HEK293 (cell line): ENCODE measurements at regions not wholly inside any gene's neighbourhood (a gene's known extent, or its start where the extent isn't known, plus 50 kb on each side); places are given as distances from the start of the nearest gene placed in this dataset.

Experiments
- CTCF ChIA-PET: fragments of 350-600 bp; formaldehyde crosslinking; extraction: SDS; loops from one replicate; lab custom pipeline; 2021; ENCODE audit warnings: antibody characterized with exemption; lab: Yijun Ruan, JAX
- POLR2A ChIA-PET: fragments of 300-600 bp; formaldehyde crosslinking; extraction: SDS; loops from one replicate; lab custom pipeline; 2020; ENCODE audit warnings: antibody characterized with exemption, inconsistent platforms; lab: Yijun Ruan, JAX
- H3K27ac ChIP-seq: fragments of 200-500 bp; sonication (Bioruptor generic); 2 replicates; pipeline ENCODE4 v1.5.1; 2014; ENCODE audit warnings: low read depth, low read length, control low read depth, inconsistent platforms; ENCODE audit errors: extremely low read depth
- H3K36me3 ChIP-seq, 2 experiments: fragments of 200-500 bp in 1 of 2; sonication (Bioruptor generic) in 1 of 2; 1 replicate in 1 of 2; 2 replicates in 1 of 2; pipeline ENCODE4 v1.5.1; 2014 to 2017; ENCODE audit warnings: inconsistent platforms in 2 of 2, low read length in 2 of 2; ENCODE audit not compliant: control insufficient read depth in 2 of 2, insufficient read depth in 1 of 2
- H3K4me1 ChIP-seq: fragments of 200-500 bp; sonication (Bioruptor generic); 2 replicates; pipeline ENCODE4 v1.5.1; 2014; ENCODE audit warnings: mild to moderate bottlenecking, low read length, inconsistent platforms; ENCODE audit not compliant: control insufficient read depth, insufficient read depth
- H3K4me3 ChIP-seq: 2 replicates; pipeline ENCODE4 v1.5.1; 2011; ENCODE audit warnings: low read depth, mild to moderate bottlenecking, control low read depth, low read length, moderate library complexity
- H3K9me3 ChIP-seq: fragments of 200-500 bp; sonication (Bioruptor generic); 2 replicates; pipeline ENCODE4 v1.5.1; 2014; ENCODE audit warnings: low read depth, low read length, inconsistent platforms; ENCODE audit not compliant: control insufficient read depth, insufficient read depth
- AEBP2 ChIP-seq: fragments of 450-650 bp; formaldehyde crosslinking; IDR thresholded peaks from 2 replicates; pipeline ENCODE4 v1.5.1; 2016; ENCODE audit warnings: missing biosample characterization, missing genetic modification characterization, borderline replicate concordance
- EGR2 ChIP-seq: fragments of 450-650 bp; formaldehyde crosslinking; IDR thresholded peaks from 2 replicates; pipeline ENCODE4 v1.5.1; 2016; ENCODE audit warnings: low read depth, missing biosample characterization, missing genetic modification characterization
- KLF1 ChIP-seq: fragments of 450-650 bp; formaldehyde crosslinking; IDR thresholded peaks from 2 replicates; pipeline ENCODE4 v1.5.1; 2016; ENCODE audit warnings: missing biosample characterization, missing genetic modification characterization
- MZF1 ChIP-seq: fragments of 450-650 bp; formaldehyde crosslinking; IDR thresholded peaks from 2 replicates; pipeline ENCODE4 v1.5.1; 2017; ENCODE audit warnings: missing biosample characterization, missing genetic modification characterization, borderline replicate concordance
- OSR2 ChIP-seq: fragments of 450-650 bp; formaldehyde crosslinking; IDR thresholded peaks from 2 replicates; pipeline ENCODE4 v1.5.1; 2016; ENCODE audit warnings: missing biosample characterization, missing genetic modification characterization
- PRDM4 ChIP-seq: fragments of 450-650 bp; formaldehyde crosslinking; IDR thresholded peaks from 2 replicates; pipeline ENCODE4 v1.5.1; 2017; ENCODE audit warnings: missing biosample characterization, missing genetic modification characterization
- ZFP37 ChIP-seq: fragments of 450-650 bp; formaldehyde crosslinking; IDR thresholded peaks from 2 replicates; pipeline ENCODE4 v1.5.1; 2016; ENCODE audit warnings: missing biosample characterization, missing genetic modification characterization
- ZNF10 ChIP-seq: fragments of 450-650 bp; formaldehyde crosslinking; IDR thresholded peaks from 2 replicates; pipeline ENCODE4 v1.5.1; 2017; ENCODE audit warnings: missing biosample characterization, missing genetic modification characterization
- ZNF146 ChIP-seq: fragments of 450-650 bp; formaldehyde crosslinking; IDR thresholded peaks from 2 replicates; pipeline ENCODE4 v1.5.1; 2016; ENCODE audit warnings: missing biosample characterization, missing genetic modification characterization
- ZNF169 ChIP-seq: fragments of 450-650 bp; formaldehyde crosslinking; IDR thresholded peaks from 2 replicates; pipeline ENCODE4 v1.5.1; 2016; ENCODE audit warnings: missing biosample characterization, missing genetic modification characterization
- ZNF223 ChIP-seq: fragments of 450-650 bp; formaldehyde crosslinking; IDR thresholded peaks from 2 replicates; pipeline ENCODE4 v1.5.1; 2016; ENCODE audit warnings: missing biosample characterization, missing genetic modification characterization
- ZNF302 ChIP-seq: fragments of 450-650 bp; formaldehyde crosslinking; IDR thresholded peaks from 2 replicates; pipeline ENCODE4 v1.5.1; 2016; ENCODE audit warnings: missing biosample characterization, missing genetic modification characterization, low read depth
- ZNF350 ChIP-seq: fragments of 450-650 bp; formaldehyde crosslinking; IDR thresholded peaks from 2 replicates; pipeline ENCODE4 v1.5.0; 2017; ENCODE audit warnings: missing biosample characterization, mild to moderate bottlenecking, missing genetic modification characterization
- ZNF473 ChIP-seq: fragments of 450-650 bp; formaldehyde crosslinking; IDR thresholded peaks from 2 replicates; pipeline ENCODE4 v1.5.1; 2017; ENCODE audit warnings: missing biosample characterization, missing genetic modification characterization
- ZNF544 ChIP-seq: fragments of 450-650 bp; formaldehyde crosslinking; IDR thresholded peaks from 2 replicates; pipeline ENCODE4 v1.5.0; 2017; ENCODE audit warnings: missing biosample characterization, missing genetic modification characterization
- ZNF549 ChIP-seq: fragments of 450-650 bp; IDR thresholded peaks from 2 replicates; pipeline ENCODE4 v1.5.1; 2018; ENCODE audit warnings: missing biosample characterization, missing genetic modification characterization, mild to moderate bottlenecking, inconsistent platforms, moderate library complexity
- ZNF585B ChIP-seq: fragments of 450-650 bp; formaldehyde crosslinking; IDR thresholded peaks from 2 replicates; pipeline ENCODE4 v1.5.1; 2016; ENCODE audit warnings: missing biosample characterization, missing genetic modification characterization
- ZNF704 ChIP-seq: fragments of 450-650 bp; formaldehyde crosslinking; IDR thresholded peaks from 2 replicates; pipeline ENCODE4 v1.5.1; 2016; ENCODE audit warnings: missing biosample characterization, missing genetic modification characterization
- ZSCAN5A ChIP-seq: fragments of 450-650 bp; formaldehyde crosslinking; IDR thresholded peaks from 2 replicates; pipeline ENCODE4 v1.5.1; 2016; ENCODE audit warnings: missing biosample characterization, missing genetic modification characterization

- Histone ChIP-seq H3K27ac (no peak overlapping the region), H3K9me3 (no peaks in the 10 kb centered on the region), H3K4me3 (no peak overlapping the region), H3K4me1 (no peaks in the 10 kb centered on the region), H3K36me3 (no peaks in the 10 kb centered on the region)
- ChIA-PET CTCF (no interaction called here), POLR2A (no interaction called here)
- TF ChIP-seq ZNF223 (tag by site-specific recombination) (no peak), KLF1 (tag by site-specific recombination) (no peak), ZFP37 (no peak), ZSCAN5A (tag by site-specific recombination) (no peak), ZNF146 (tag by site-specific recombination) (no peak), ZNF544 (tag by site-specific recombination) (no peak), ZNF473 (no peak), OSR2 (no peak), ZNF585B (tag by site-specific recombination) (no peak), ZNF169 (tag by site-specific recombination) (no peak), MZF1 (tag by site-specific recombination) (no peak), PRDM4 (no peak), ZNF704 (tag by site-specific recombination) (no peak), ZNF350 (no peak), ZNF549 (tag by site-specific recombination) (no peak)
Observed at GRCh38 chr5:161201558-161201957, 345.0 kb downstream of the GABRB2 start.

GRCh38 chr5:161190778-161191177 lies 338.8 kb upstream of the ATP10B start:
- no peaks in the 10 kb centered on the region for H3K4me1 ChIP-seq
- no peak overlapping the region for H3K4me3 ChIP-seq
- no peaks in the 10 kb centered on the region for H3K9me3 ChIP-seq
- no peak for TF ChIP-seq ZNF302 (tag by site-specific recombination)
- TF ChIP-seq EGR2 (tag by site-specific recombination): no peak
- TF ChIP-seq AEBP2 (tag by site-specific recombination): no peak
- TF ChIP-seq ZNF10 (tag by site-specific recombination): no peak
- no peak for TF ChIP-seq ZNF146 (tag by site-specific recombination)
- H3K27ac ChIP-seq: no peak overlapping the region
- H3K36me3 ChIP-seq: no peaks in the 10 kb centered on the region
- ChIA-PET CTCF (no interaction called here), POLR2A (no interaction called here)
